Gastroesophageal sphincter (tissue), 3 donors: ENCODE measurements at regions not wholly inside any gene's neighbourhood (a gene's known extent, or its start where the extent isn't known, plus 50 kb on each side); places are given as distances from the start of the nearest gene placed in this dataset.

ENCODE experiments used
- CTCF ChIP-seq, 4 experiments: fragments of 200-600 bp in 2 of 4; fragments of 450-650 bp in 2 of 4; sonication (generic) in 1 of 4; IDR thresholded peaks; one replicate each; pipeline ENCODE4 v1.5.1; 2017 to 2019; ENCODE audit warnings: antibody characterized with exemption in 4 of 4, mild to moderate bottlenecking in 2 of 4, moderate library complexity in 2 of 4
- POLR2A ChIP-seq, 2 donors: fragments of 450-650 bp; IDR thresholded peaks; one replicate each; pipeline ENCODE4 v1.6.1; 2017; ENCODE audit warnings: antibody characterized with exemption in 2 of 2, mild to moderate bottlenecking in 2 of 2, moderate library complexity in 1 of 2
- POLR2AphosphoS5 ChIP-seq: sonication (generic); formaldehyde crosslinking; IDR thresholded peaks from one replicate; pipeline ENCODE4 v1.6.1; 2017; ENCODE audit warnings: antibody characterized with exemption

DNA sequence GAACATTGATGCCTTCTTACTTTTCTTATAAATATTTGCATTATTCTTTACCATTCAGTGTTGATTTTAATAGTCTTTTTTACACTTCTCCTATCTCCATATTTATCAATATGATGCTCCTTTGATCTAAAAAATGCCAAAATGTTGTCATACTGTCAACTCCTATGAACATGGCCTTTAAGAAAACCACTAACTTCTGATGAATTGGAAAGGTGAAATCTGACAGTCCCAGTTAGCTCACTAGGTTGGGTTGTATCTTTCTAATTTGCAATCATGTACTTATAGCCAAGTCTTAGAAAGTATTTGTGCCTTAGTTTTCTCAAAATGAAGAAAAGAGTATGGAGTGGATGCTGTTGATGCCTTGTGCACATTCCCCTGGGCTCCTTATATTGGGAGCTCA lies 75.4 kb upstream of the SPACA1 start:
- TF ChIP-seq CTCF (IDR thresholded peaks at IDR 0.05) (no peak), POLR2AphosphoS5 (no peak), POLR2A (IDR thresholded peaks at IDR 0.05) (no peak)
